Suprapubic skin (tissue), 4 donors: ENCODE measurements at regions not wholly inside any gene's neighbourhood (a gene's known extent, or its start where the extent isn't known, plus 50 kb on each side); places are given as distances from the start of the nearest gene placed in this dataset.

Experiments used
- DNase-seq, 2 donors: peaks; one replicate each; pipeline ENCODE4 v3.0.0-alpha.2; 2019; ENCODE audit warnings: low spot score in 2 of 2
- H3K27ac ChIP-seq: fragments of 200-600 bp; sonication (generic); one replicate; pipeline ENCODE4 v1.5.1; 2019
- H3K27me3 ChIP-seq: fragments of 200-600 bp; sonication (generic); one replicate; pipeline ENCODE4 v1.5.1; 2019
- H3K36me3 ChIP-seq: fragments of 200-600 bp; sonication (generic); one replicate; pipeline ENCODE4 v1.5.1; 2019
- H3K4me1 ChIP-seq: fragments of 200-600 bp; sonication (generic); one replicate; pipeline ENCODE4 v1.5.1; 2019
- H3K4me3 ChIP-seq: fragments of 200-600 bp; sonication (generic); one replicate; pipeline ENCODE4 v1.5.1; 2019; ENCODE audit warnings: mild to moderate bottlenecking
- H3K9me3 ChIP-seq: fragments of 200-600 bp; sonication (generic); one replicate; pipeline ENCODE4 v1.5.1; 2019
- EP300 ChIP-seq: sonication (generic); formaldehyde crosslinking; IDR thresholded peaks from one replicate; pipeline ENCODE4 v1.6.1; 2017; ENCODE audit warnings: antibody characterized with exemption
- POLR2A ChIP-seq, 2 donors: fragments of 450-650 bp; IDR thresholded peaks; one replicate each; pipeline ENCODE4 v1.6.1; 2017; ENCODE audit warnings: antibody characterized with exemption in 2 of 2, mild to moderate bottlenecking in 2 of 2, moderate library complexity in 2 of 2
- POLR2AphosphoS5 ChIP-seq, 3 donors: sonication (generic); formaldehyde crosslinking; IDR thresholded peaks; one replicate each; pipeline ENCODE4 v1.6.1; 2017; ENCODE audit warnings: antibody characterized with exemption in 3 of 3
- WGBS: methylation state at CpG from one replicate; pipeline ENCODE4 v1.1.5; 2018; 5-methylcytosine and 5-hydroxymethylcytosine counted together
- TF ChIP-seq, protein P1 (sequence below), 2 donors: fragments of 200-600 bp in 1 of 2; fragments of 450-650 bp in 1 of 2; sonication (generic) in 1 of 2; IDR thresholded peaks; one replicate each; pipeline ENCODE4 v1.5.1; 2016 to 2019; ENCODE audit warnings: antibody characterized with exemption in 2 of 2, mild to moderate bottlenecking in 1 of 2, moderate library complexity in 1 of 2

DNA sequence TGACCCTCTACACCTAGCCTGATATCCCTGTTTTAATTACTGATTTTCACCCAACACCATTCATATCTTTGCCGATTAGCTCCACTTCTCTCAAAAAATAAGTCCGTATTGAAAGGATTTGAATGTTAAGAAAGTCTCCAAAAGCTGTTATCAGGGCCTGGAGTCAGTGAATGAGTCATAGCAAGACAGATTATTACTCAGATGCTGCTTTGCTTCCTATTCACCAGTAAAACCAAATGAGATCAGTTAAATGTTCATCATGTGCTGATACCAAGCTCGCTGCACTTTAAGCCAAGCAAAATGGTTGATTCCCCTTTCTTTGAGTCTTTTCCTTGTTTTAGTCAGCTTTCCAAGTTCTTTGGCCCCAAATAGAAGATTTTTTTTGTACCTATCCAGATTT is 228.4 kb downstream of the FAT3 start:
- TF ChIP-seq, protein P1, sequence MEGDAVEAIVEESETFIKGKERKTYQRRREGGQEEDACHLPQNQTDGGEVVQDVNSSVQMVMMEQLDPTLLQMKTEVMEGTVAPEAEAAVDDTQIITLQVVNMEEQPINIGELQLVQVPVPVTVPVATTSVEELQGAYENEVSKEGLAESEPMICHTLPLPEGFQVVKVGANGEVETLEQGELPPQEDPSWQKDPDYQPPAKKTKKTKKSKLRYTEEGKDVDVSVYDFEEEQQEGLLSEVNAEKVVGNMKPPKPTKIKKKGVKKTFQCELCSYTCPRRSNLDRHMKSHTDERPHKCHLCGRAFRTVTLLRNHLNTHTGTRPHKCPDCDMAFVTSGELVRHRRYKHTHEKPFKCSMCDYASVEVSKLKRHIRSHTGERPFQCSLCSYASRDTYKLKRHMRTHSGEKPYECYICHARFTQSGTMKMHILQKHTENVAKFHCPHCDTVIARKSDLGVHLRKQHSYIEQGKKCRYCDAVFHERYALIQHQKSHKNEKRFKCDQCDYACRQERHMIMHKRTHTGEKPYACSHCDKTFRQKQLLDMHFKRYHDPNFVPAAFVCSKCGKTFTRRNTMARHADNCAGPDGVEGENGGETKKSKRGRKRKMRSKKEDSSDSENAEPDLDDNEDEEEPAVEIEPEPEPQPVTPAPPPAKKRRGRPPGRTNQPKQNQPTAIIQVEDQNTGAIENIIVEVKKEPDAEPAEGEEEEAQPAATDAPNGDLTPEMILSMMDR (IDR thresholded peaks at IDR 0.05) = no peak
- TF ChIP-seq EP300 = no peak
- no peak for TF ChIP-seq POLR2A (IDR thresholded peaks at IDR 0.05)
- no peak for TF ChIP-seq POLR2AphosphoS5 (IDR thresholded peaks at IDR 0.05)
- no peaks in the 10 kb centered on the region for H3K36me3 ChIP-seq
- no peaks in the 10 kb centered on the region for H3K4me1 ChIP-seq
- 90% methylated on average over 3 of the region's 3 CpGs for WGBS
- H3K27me3 ChIP-seq = no peaks in the 10 kb centered on the region
- no peak for DNase-seq
- no peak overlapping the region for H3K27ac ChIP-seq
- H3K4me3 ChIP-seq = no peak overlapping the region
- no peaks in the 10 kb centered on the region for H3K9me3 ChIP-seq

DNA sequence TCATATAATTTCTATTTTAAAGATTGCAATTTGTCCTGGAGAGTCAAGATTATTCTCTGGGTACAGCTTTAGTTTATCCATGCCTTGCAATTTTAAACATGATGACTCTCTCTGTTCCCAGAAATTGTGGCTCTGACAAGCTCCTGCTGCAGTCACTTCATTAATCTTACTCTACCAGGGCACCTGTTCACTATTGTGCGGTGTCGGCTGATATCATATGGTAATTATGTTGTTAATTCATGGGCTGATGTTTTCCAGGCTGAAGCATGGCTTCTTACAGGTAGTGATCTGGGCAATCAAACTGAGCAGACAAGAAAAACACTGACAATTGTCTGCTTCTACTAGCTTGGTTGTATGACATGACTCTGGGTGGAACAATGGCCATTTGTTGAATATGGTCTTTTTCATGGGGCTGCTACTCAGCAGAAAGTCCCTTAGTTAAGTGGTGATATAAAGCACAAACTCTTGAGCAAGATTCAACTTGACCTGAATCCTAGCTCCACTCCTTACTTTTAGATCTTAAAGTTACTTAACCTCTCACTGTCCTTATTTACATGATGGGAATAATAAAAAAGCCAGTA is 230.7 kb downstream of the FAT3 start:
- H3K9me3 ChIP-seq = no peaks in the 10 kb centered on the region
- TF ChIP-seq POLR2A (IDR thresholded peaks at IDR 0.05) (no peak), EP300 (no peak), POLR2AphosphoS5 (IDR thresholded peaks at IDR 0.05) (no peak)
- TF ChIP-seq, protein P1 (IDR thresholded peaks at IDR 0.05) = no peak

DNA sequence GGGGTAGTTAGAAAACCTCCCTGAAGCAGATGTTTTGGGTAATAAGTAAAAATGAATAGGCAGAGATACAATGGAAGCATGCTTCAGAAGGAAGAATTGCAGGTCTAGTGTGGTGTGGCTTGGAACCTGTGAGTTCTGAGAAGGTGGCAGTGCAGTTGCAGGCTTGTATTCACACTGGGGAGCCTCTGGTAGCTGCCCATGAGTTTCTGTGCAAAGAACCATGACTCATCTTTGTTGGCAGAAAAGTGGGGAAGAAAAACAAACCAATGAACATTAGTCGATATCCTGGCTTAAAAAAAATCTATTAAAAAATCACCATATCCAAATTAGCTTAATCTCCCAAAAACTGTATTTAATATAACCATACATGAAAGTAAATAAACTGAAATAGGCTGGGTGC is 232.6 kb downstream of the FAT3 start:
- 45% methylated on average over 1 of the region's 1 CpG for WGBS
- TF ChIP-seq POLR2AphosphoS5 (IDR thresholded peaks at IDR 0.05) = no peak
- no peak for TF ChIP-seq EP300
- no peak for TF ChIP-seq POLR2A (IDR thresholded peaks at IDR 0.05)
- TF ChIP-seq, protein P1 (IDR thresholded peaks at IDR 0.05) = no peak
- H3K4me3 ChIP-seq = no peak overlapping the region
- H3K27ac ChIP-seq = no peak overlapping the region
- H3K4me1 ChIP-seq = no peaks in the 10 kb centered on the region
- H3K27me3 ChIP-seq = no peaks in the 10 kb centered on the region
- DNase-seq = no peak
- no peaks in the 10 kb centered on the region for H3K36me3 ChIP-seq
- no peaks in the 10 kb centered on the region for H3K9me3 ChIP-seq

More for the DNA sequence above, 230.7 kb downstream of the FAT3 start:
- Histone ChIP-seq H3K4me1 (no peaks in the 10 kb centered on the region), H3K4me3 (no peak overlapping the region), H3K27me3 (no peaks in the 10 kb centered on the region), H3K27ac (no peak overlapping the region), H3K36me3 (no peaks in the 10 kb centered on the region)
- 60% methylated on average over 2 of the region's 2 CpGs for WGBS
- DNase-seq = no peak

DNA sequence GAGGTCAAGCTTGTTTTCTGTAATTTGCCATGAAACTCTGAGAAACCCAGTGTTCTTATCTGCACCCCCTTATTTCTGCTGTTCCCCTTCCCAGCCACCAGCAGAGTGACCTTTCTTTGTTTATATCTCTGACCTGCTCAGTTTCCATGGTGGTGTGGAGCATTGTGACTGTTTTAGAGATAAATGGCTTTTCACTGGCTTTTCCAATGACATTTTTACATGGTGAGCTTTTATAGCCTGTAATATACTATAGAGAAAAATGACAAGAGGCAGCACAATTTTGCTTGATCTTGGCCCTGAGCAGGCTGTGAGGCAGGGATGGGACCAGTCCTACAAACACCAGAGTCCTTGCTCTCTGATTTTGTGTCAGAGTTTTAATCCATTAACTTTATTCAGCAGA is 233.9 kb downstream of the FAT3 start:
- no peak for DNase-seq
- no peaks in the 10 kb centered on the region for H3K27me3 ChIP-seq
- H3K9me3 ChIP-seq = no peaks in the 10 kb centered on the region
- H3K4me1 ChIP-seq = no peaks in the 10 kb centered on the region
- no peak overlapping the region for H3K27ac ChIP-seq
- TF ChIP-seq, protein P1 (IDR thresholded peaks at IDR 0.05) = no peak
- TF ChIP-seq EP300 (no peak), POLR2AphosphoS5 (IDR thresholded peaks at IDR 0.05) (no peak), POLR2A (IDR thresholded peaks at IDR 0.05) (no peak)
- H3K4me3 ChIP-seq = no peak overlapping the region
- no peaks in the 10 kb centered on the region for H3K36me3 ChIP-seq

DNA sequence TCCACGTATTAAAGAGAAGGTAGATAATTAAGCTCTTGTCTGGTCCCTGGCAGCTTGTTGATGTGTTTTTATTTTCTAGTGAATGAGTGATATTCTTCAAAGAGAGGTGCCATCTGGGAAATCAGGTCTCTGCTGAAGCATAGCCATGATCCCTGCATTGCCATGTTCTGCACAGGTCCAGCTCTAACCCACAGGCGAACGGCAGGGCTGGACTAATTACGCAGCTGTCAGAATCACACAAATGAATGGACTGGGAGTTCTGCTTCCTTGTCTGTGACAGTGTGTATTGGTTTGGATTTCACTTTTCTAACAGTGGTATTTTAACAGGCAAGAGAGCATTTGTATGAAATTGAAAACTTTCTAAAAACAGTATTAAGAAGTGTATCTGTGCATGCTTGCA is 235.6 kb downstream of the FAT3 start:
- 72% methylated on average over 4 of the region's 4 CpGs for WGBS
- no peak for TF ChIP-seq POLR2A (IDR thresholded peaks at IDR 0.05)
- TF ChIP-seq, protein P1 (IDR thresholded peaks at IDR 0.05) = no peak
- TF ChIP-seq EP300 = no peak
- no peak for TF ChIP-seq POLR2AphosphoS5 (IDR thresholded peaks at IDR 0.05)
- Histone ChIP-seq H3K27ac (no peak overlapping the region), H3K27me3 (no peaks in the 10 kb centered on the region), H3K4me1 (no peaks in the 10 kb centered on the region), H3K9me3 (no peaks in the 10 kb centered on the region), H3K36me3 (no peaks in the 10 kb centered on the region), H3K4me3 (no peak overlapping the region)
- no peak for DNase-seq
